ENCODE measurements at regions not wholly inside any gene's neighbourhood (a gene's known extent, or its start where the extent isn't known, plus 50 kb on each side); places are given as distances from the start of the nearest gene placed in this dataset.
"Not testable (repeated sequence)": the region's sequence is repeated elsewhere in the genome, so short reads cannot be mapped to it uniquely, and the experiment has no call there.

GRCh38 chr12:88677464-88677863 is 97.2 kb upstream of the KITLG start:
- Histone ChIP-seq H3K4me2 (ENCODE audit: low read length) (no peak overlapping the region), H3K9ac (ENCODE audit: low read length) (no peak overlapping the region), H3K9me2 (ENCODE audit: insufficient read depth, low read length) (no peaks in the 10 kb centered on the region), H3F3A (ENCODE audit: insufficient read depth, low read length, poor library complexity, severe bottlenecking) (no peaks in the 10 kb centered on the region), H3K27me3 (ENCODE audit: insufficient read depth, low read depth, low read length) (no peaks in the 10 kb centered on the region), H3K79me2 (replicated peaks; ENCODE audit: insufficient read depth, low read length) (no peaks in the 10 kb centered on the region), H3K9me3 (ENCODE audit: low read length) (no peaks in the 10 kb centered on the region), H4K20me1 (ENCODE audit: insufficient read depth) (no peaks in the 10 kb centered on the region), H3K27ac (ENCODE audit: low read length) (no peak overlapping the region), H2AFZ (ENCODE audit: low read depth, low read length) (no peak overlapping the region), H3K36me3 (ENCODE audit: insufficient read depth, low read length) (no peaks in the 10 kb centered on the region), H3K4me3 (ENCODE audit: low read length) (no peak overlapping the region)
- TF ChIP-seq SMC3 (conservative IDR thresholded peaks at IDR 0.05; ENCODE audit: poor library complexity) (no peak), RAD21 (conservative IDR thresholded peaks at IDR 0.05) (no peak)

GRCh38 chr12:88667615-88668014 is 87.3 kb upstream of the KITLG start:
- H3K9me3 ChIP-seq (ENCODE audit: low read length); H3K27me3 ChIP-seq (ENCODE audit: insufficient read depth, low read depth, low read length); H2AFZ ChIP-seq (ENCODE audit: low read depth, low read length); H3K4me2 ChIP-seq (ENCODE audit: low read length); H3K36me3 ChIP-seq (ENCODE audit: insufficient read depth, low read length); H4K20me1 ChIP-seq (ENCODE audit: insufficient read depth); H3F3A ChIP-seq (ENCODE audit: insufficient read depth, low read length, poor library complexity, severe bottlenecking); H3K9me2 ChIP-seq (ENCODE audit: insufficient read depth, low read length); H3K4me3 ChIP-seq (ENCODE audit: low read length); H3K27ac ChIP-seq (ENCODE audit: low read length); H3K9ac ChIP-seq (ENCODE audit: low read length); H3K79me2 ChIP-seq (replicated peaks; ENCODE audit: insufficient read depth, low read length): not testable (repeated sequence)

GRCh38 chr12:88665071-88665470 is 84.8 kb upstream of the KITLG start:
- Histone ChIP-seq H3K9me3 (ENCODE audit: low read length) (no peaks in the 10 kb centered on the region), H3K9ac (ENCODE audit: low read length) (no peak overlapping the region), H3K27ac (ENCODE audit: low read length) (no peak overlapping the region), H3K4me3 (ENCODE audit: low read length) (no peak overlapping the region), H4K20me1 (ENCODE audit: insufficient read depth) (no peaks in the 10 kb centered on the region), H3K36me3 (ENCODE audit: insufficient read depth, low read length) (no peaks in the 10 kb centered on the region), H2AFZ (ENCODE audit: low read depth, low read length) (no peak overlapping the region), H3K4me2 (ENCODE audit: low read length) (no peak overlapping the region), H3K9me2 (ENCODE audit: insufficient read depth, low read length) (no peaks in the 10 kb centered on the region), H3K79me2 (replicated peaks; ENCODE audit: insufficient read depth, low read length) (no peaks in the 10 kb centered on the region), H3F3A (ENCODE audit: insufficient read depth, low read length, poor library complexity, severe bottlenecking) (no peaks in the 10 kb centered on the region), H3K27me3 (ENCODE audit: insufficient read depth, low read depth, low read length) (no peaks in the 10 kb centered on the region)
- TF ChIP-seq TAF1 (IDR thresholded peaks at IDR 0.05; ENCODE audit: low read depth) (no peak), EP300 (conservative IDR thresholded peaks at IDR 0.05; ENCODE audit: poor library complexity, severe bottlenecking) (no peak), CTCF (IDR thresholded peaks at IDR 0.05; ENCODE audit: poor library complexity, severe bottlenecking) (no peak), RAD21 (conservative IDR thresholded peaks at IDR 0.05) (no peak), REST (IDR thresholded peaks at IDR 0.05; ENCODE audit: borderline replicate concordance) (no peak), EZH2 (IDR thresholded peaks at IDR 0.05; ENCODE audit: borderline replicate concordance, insufficient read depth, low read length, poor library complexity, severe bottlenecking) (no peak), SMC3 (conservative IDR thresholded peaks at IDR 0.05; ENCODE audit: poor library complexity) (no peak), POLR2AphosphoS5 (IDR thresholded peaks at IDR 0.05) (no peak)
